ENCODE measurements at regions not wholly inside any gene's neighbourhood (a gene's known extent, or its start where the extent isn't known, plus 50 kb on each side); places are given as distances from the start of the nearest gene placed in this dataset.
A peak's percentile ranks its signal among the peaks of the same experiment; 100 is the strongest.
"Not testable (repeated sequence)": the region's sequence is repeated elsewhere in the genome, so short reads cannot be mapped to it uniquely, and the experiment has no call there.

- no peak for DNase-seq
Observed at GRCh38 chr13:54415753-54416366, 1387.2 kb downstream of the OLFM4 start.

GRCh38 chr13:54422946-54423345, 1394.3 kb downstream of the OLFM4 start:
- not testable (repeated sequence) for DNase-seq

- peak; percentile 56 for DNase-seq
Observed at GRCh38 chr13:54424344-54424743, 1395.7 kb downstream of the OLFM4 start.

- DNase-seq = peak; percentile 98
Observed at GRCh38 chr13:54433493-54434206, 1405.0 kb downstream of the OLFM4 start.

GRCh38 chr13:54440853-54441400, 1412.3 kb downstream of the OLFM4 start:
- not testable (repeated sequence) for DNase-seq

- no peak for DNase-seq
Observed at GRCh38 chr13:54445453-54445852, 1416.8 kb downstream of the OLFM4 start.

GRCh38 chr13:54445865-54446264, 1417.3 kb downstream of the OLFM4 start:
- no peak for DNase-seq

GRCh38 chr13:54449922-54450321, 1421.3 kb downstream of the OLFM4 start:
- DNase-seq = peak; percentile 30

- DNase-seq = no peak
Observed at GRCh38 chr13:54484166-54484565, 1455.6 kb downstream of the OLFM4 start.

- DNase-seq = no peak
Observed at GRCh38 chr13:54486421-54487166, 1458.0 kb downstream of the OLFM4 start.

GRCh38 chr13:54489359-54489758, 1460.7 kb downstream of the OLFM4 start:
- no peak for DNase-seq

- DNase-seq = no peak
Observed at GRCh38 chr13:54492995-54493394, 1464.4 kb downstream of the OLFM4 start.

GRCh38 chr13:54511366-54511765, 1482.8 kb downstream of the OLFM4 start:
- DNase-seq = no peak

GRCh38 chr13:54513254-54513653, 1484.6 kb downstream of the OLFM4 start:
- peak; percentile 30 for DNase-seq

- peak; percentile 37 for DNase-seq
Observed at GRCh38 chr13:54536112-54536511, 1507.5 kb downstream of the OLFM4 start.

GRCh38 chr13:54563286-54563685, 1534.7 kb downstream of the OLFM4 start:
- DNase-seq = no peak

GRCh38 chr13:54572037-54572436, 1543.4 kb downstream of the OLFM4 start:
- peak; percentile 65 for DNase-seq

GRCh38 chr13:54573186-54573585, 1544.6 kb downstream of the OLFM4 start:
- peak; percentile 16 for DNase-seq

- DNase-seq = no peak
Observed at GRCh38 chr13:54574791-54575190, 1546.2 kb downstream of the OLFM4 start.

GRCh38 chr13:54591540-54591939, 1562.9 kb downstream of the OLFM4 start:
- no peak for DNase-seq

GRCh38 chr13:54592201-54592600, 1563.6 kb downstream of the OLFM4 start:
- no peak for DNase-seq

- DNase-seq = peak; percentile 80
Observed at GRCh38 chr13:54593504-54593903, 1564.9 kb downstream of the OLFM4 start.

GRCh38 chr13:54597540-54598088, 1569.0 kb downstream of the OLFM4 start:
- no peak for DNase-seq
